HepG2 (cell line): ENCODE measurements at regions not wholly inside any gene's neighbourhood (a gene's known extent, or its start where the extent isn't known, plus 50 kb on each side); places are given as distances from the start of the nearest gene placed in this dataset.

Experiments
- ATAC-seq: fragments of 200-7000 bp; cut with Tn5 transposase; 3 replicates; pipeline ENCODE4 v1.9.1; 2020; ENCODE audit warnings: mild to moderate bottlenecking, moderate library complexity
- BruUV-seq: library from RNA; stranded (reverse); fragments of 400-500 nt; replicated peaks from 2 replicates; lab custom pipeline; 2021; lab: Mats Ljungman, UMichigan
- CTCF ChIA-PET: fragments of 300-600 bp; formaldehyde crosslinking; extraction: SDS; loops from one replicate; lab custom pipeline; 2021; ENCODE audit warnings: low total read pairs, inconsistent platforms, low intra/inter-chr PET ratio; lab: Yijun Ruan, JAX
- POLR2A ChIA-PET: fragments of 350-600 bp; sonication (Branson Sonifier 250); formaldehyde crosslinking; loops from one replicate; lab custom pipeline; 2020; ENCODE audit warnings: antibody characterized with exemption, inconsistent platforms; lab: Yijun Ruan, JAX
- DNase-seq: peaks from one replicate; pipeline ENCODE4 v3.0.0-alpha.2; 2015; ENCODE audit warnings: low spot score
- FAIRE-seq: peaks from 3 replicates; lab custom pipeline; 2011; peaks lifted over from hg19 to GRCh38; lab: Jason Lieb, UNC
- H2AFZ ChIP-seq: one replicate; pipeline ENCODE4 v1.6.1; 2011; ENCODE audit warnings: low read length, inconsistent platforms
- H3K27ac ChIP-seq: fragments of 300-600 bp; 3 replicates; pipeline ENCODE4 v1.8.0; 2011; ENCODE audit warnings: mixed run types, mild to moderate bottlenecking, mixed read lengths, low read length, inconsistent platforms; ENCODE audit not compliant: insufficient read depth; ENCODE audit errors: extremely low read length
- H3K27me3 ChIP-seq, 2 experiments: fragments of 200-600 bp in 1 of 2; 2 replicates in 1 of 2; 3 replicates in 1 of 2; pipeline versions ENCODE4 v1.6.0 to v1.8.0; 2011; ENCODE audit warnings: low read length in 2 of 2, mild to moderate bottlenecking in 2 of 2, moderate library complexity in 2 of 2, inconsistent platforms in 1 of 2; ENCODE audit not compliant: insufficient read depth in 2 of 2, control insufficient read depth in 1 of 2
- H3K36me3 ChIP-seq, 2 experiments: fragments of 200-600 bp in 1 of 2; replicated peaks in 1 of 2; 2 replicates in 1 of 2; 3 replicates in 1 of 2; pipeline versions ENCODE4 v1.5.1 to v1.8.0; 2011; ENCODE audit warnings: low read length in 2 of 2, inconsistent platforms in 1 of 2; ENCODE audit not compliant: insufficient read depth in 2 of 2, control insufficient read depth in 1 of 2
- H3K4me1 ChIP-seq: 2 replicates; pipeline ENCODE4 v1.5.1; 2012; ENCODE audit warnings: low read length, inconsistent platforms; ENCODE audit not compliant: insufficient read depth
- H3K4me2 ChIP-seq: 2 replicates; pipeline ENCODE4 v1.6.0; 2011; ENCODE audit warnings: low read depth, low read length, inconsistent platforms
- H3K4me3 ChIP-seq, 3 experiments: fragments of 200-600 bp in 1 of 3; sonication (generic), shearing (Covaris generic) in 1 of 3; replicated peaks in 1 of 3; 2 replicates each; pipeline ENCODE4 v1.5.1; 2011 to 2016; ENCODE audit warnings: low read length in 3 of 3, inconsistent platforms in 2 of 3, low read depth in 2 of 3, mild to moderate bottlenecking in 2 of 3, control low read depth in 1 of 3, mixed read lengths in 1 of 3; ENCODE audit not compliant: insufficient read depth in 1 of 3
- H3K79me2 ChIP-seq: one replicate; pipeline ENCODE4 v1.6.1; 2011; ENCODE audit warnings: low read length, inconsistent platforms; ENCODE audit not compliant: insufficient read depth
- H3K9ac ChIP-seq: 2 replicates; pipeline ENCODE4 v1.6.0; 2011; ENCODE audit warnings: mild to moderate bottlenecking, low read depth, low read length, inconsistent platforms; ENCODE audit not compliant: insufficient read depth
- H3K9me3 ChIP-seq: 2 replicates; pipeline ENCODE4 v1.5.1; 2012; ENCODE audit warnings: mild to moderate bottlenecking, low read length
- H4K20me1 ChIP-seq: 2 replicates; pipeline ENCODE4 v1.6.0; 2011; ENCODE audit warnings: inconsistent platforms, mild to moderate bottlenecking, low read length, moderate library complexity; ENCODE audit not compliant: insufficient read depth
- CENPT ChIP-seq: sonication (generic); formaldehyde crosslinking; IDR thresholded peaks from 2 replicates; pipeline ENCODE4 v1.8.0; 2022; ENCODE audit warnings: low read depth, mild to moderate bottlenecking, moderate library complexity, missing genetic modification reagents
- FOXA3 ChIP-seq: IDR thresholded peaks from 2 replicates; pipeline ENCODE4 v1.6.1; 2016; ENCODE audit warnings: missing genetic modification reagents, missing compliant biosample characterization
- HNF4A ChIP-seq: sonication (generic); formaldehyde crosslinking; IDR thresholded peaks from 2 replicates; pipeline ENCODE4 v1.4.0; 2020; ENCODE audit warnings: missing genetic modification reagents
- PHF20 ChIP-seq: sonication (generic); formaldehyde crosslinking; IDR thresholded peaks from 2 replicates; pipeline ENCODE4 v1.5.0; 2020; ENCODE audit warnings: mild to moderate bottlenecking, missing genetic modification reagents
- SALL2 ChIP-seq: sonication (generic); formaldehyde crosslinking; IDR thresholded peaks from 2 replicates; pipeline ENCODE4 v1.8.1; 2023; ENCODE audit warnings: mild to moderate bottlenecking, missing genetic modification reagents, inconsistent platforms
- ZBTB39 ChIP-seq: sonication (generic); formaldehyde crosslinking; IDR thresholded peaks from 2 replicates; pipeline ENCODE4 v1.5.0; 2020; ENCODE audit warnings: missing genetic modification reagents
- ZZZ3 ChIP-seq: sonication (generic); formaldehyde crosslinking; IDR thresholded peaks from 2 replicates; pipeline ENCODE4 v1.4.0; 2020; ENCODE audit warnings: missing genetic modification reagents, mild to moderate bottlenecking, borderline replicate concordance
- WGBS: methylation state at CpG from one replicate; pipeline ENCODE4 v1.1.6; 2017; ENCODE audit warnings: low lambda C conversion rate; 5-methylcytosine and 5-hydroxymethylcytosine counted together
- in situ Hi-C: cut with HindIII; loops from 2 replicates; pipeline ENCODE4 v1.10.0; 2017; ENCODE audit warnings: low pct_unique_long_range_greater_than_20kb; ENCODE audit not compliant: extremely low pct_ligation_motif_present
- intact Hi-C: fragments of 100-400 bp; cut with micrococcal nuclease; formaldehyde crosslinking; loops from one replicate; pipeline ENCODE4 v1.10.0; 2022; ENCODE audit not compliant: unreplicated experiment
- TF ChIP-seq, protein P1 (sequence below): sonication (generic); formaldehyde crosslinking; IDR thresholded peaks from 2 replicates; pipeline ENCODE4 v1.8.0; 2022; ENCODE audit warnings: missing genetic modification reagents, mild to moderate bottlenecking, moderate library complexity, borderline replicate concordance
- TF ChIP-seq, protein P2 (sequence below), 2 experiments: IDR thresholded peaks; 2 replicates each; pipeline ENCODE4 v1.6.1; 2011 to 2012; ENCODE audit warnings: low read length in 2 of 2, borderline replicate concordance in 1 of 2, low read depth in 1 of 2, mild to moderate bottlenecking in 1 of 2, moderate library complexity in 1 of 2

GRCh38 chr2:200022511-200022910, 67.1 kb downstream of the MAIP1 start:
- intact Hi-C loops (no loop called here), in situ Hi-C loops (no loop called here)
- no peak overlapping the region for H3K4me2 ChIP-seq
- no TSS peak for BruUV-seq
- CTCF ChIA-PET = no interaction called here
- no peak overlapping the region for H3K27ac ChIP-seq
- no peak for FAIRE-seq
- DNase-seq = no peak
- no peak for ATAC-seq
- WGBS = 69% methylated on average over 2 of the region's 2 CpGs
- no peaks in the 10 kb centered on the region for H4K20me1 ChIP-seq
- no peak overlapping the region for H3K9ac ChIP-seq
- TF ChIP-seq SALL2 (CRISPR knock-in tag) (no peak), CENPT (CRISPR knock-in tag) (no peak), FOXA3 (CRISPR knock-in tag) (no peak)
- TF ChIP-seq, all 625 proteins: peak for 0
- Histone ChIP-seq H2AFZ (no peak overlapping the region), H3K4me3 (no peak overlapping the region), H3K27me3 (peaks cover 0 to 7% of the 10 kb centered on the region in 2 experiments; a peak in 1 of 5 replicates), H3K36me3 (no peaks in the 10 kb centered on the region), H3K9me3 (no peaks in the 10 kb centered on the region), H3K4me1 (no peaks in the 10 kb centered on the region), H3K79me2 (no peaks in the 10 kb centered on the region)
- POLR2A ChIA-PET = no interaction called here

GRCh38 chr2:200023570-200023969, 68.2 kb downstream of the MAIP1 start:
- peaks cover 0 to 7% of the 10 kb centered on the region in 2 experiments; a peak in 1 of 5 replicates for H3K27me3 ChIP-seq
- H3K27ac ChIP-seq = no peak overlapping the region
- intact Hi-C loops = no loop called here
- no peak for DNase-seq
- no peaks in the 10 kb centered on the region for H4K20me1 ChIP-seq
- no peak overlapping the region for H3K9ac ChIP-seq
- peak; percentile 65 for ATAC-seq
- WGBS = 0% methylated on average over 1 of the region's 1 CpG
- CTCF ChIA-PET = no interaction called here
- no peaks in the 10 kb centered on the region for H3K4me1 ChIP-seq
- no peaks in the 10 kb centered on the region for H3K9me3 ChIP-seq
- no peak overlapping the region for H2AFZ ChIP-seq
- no peak overlapping the region for H3K4me3 ChIP-seq
- in situ Hi-C loops = no loop called here
- no peaks in the 10 kb centered on the region for H3K36me3 ChIP-seq
- POLR2A ChIA-PET = no interaction called here
- FAIRE-seq = no peak
- H3K79me2 ChIP-seq = no peaks in the 10 kb centered on the region
- H3K4me2 ChIP-seq = no peak overlapping the region
- no TSS peak for BruUV-seq
- TF ChIP-seq HNF4A (CRISPR knock-in tag) = no peak
- TF ChIP-seq, protein P1, sequence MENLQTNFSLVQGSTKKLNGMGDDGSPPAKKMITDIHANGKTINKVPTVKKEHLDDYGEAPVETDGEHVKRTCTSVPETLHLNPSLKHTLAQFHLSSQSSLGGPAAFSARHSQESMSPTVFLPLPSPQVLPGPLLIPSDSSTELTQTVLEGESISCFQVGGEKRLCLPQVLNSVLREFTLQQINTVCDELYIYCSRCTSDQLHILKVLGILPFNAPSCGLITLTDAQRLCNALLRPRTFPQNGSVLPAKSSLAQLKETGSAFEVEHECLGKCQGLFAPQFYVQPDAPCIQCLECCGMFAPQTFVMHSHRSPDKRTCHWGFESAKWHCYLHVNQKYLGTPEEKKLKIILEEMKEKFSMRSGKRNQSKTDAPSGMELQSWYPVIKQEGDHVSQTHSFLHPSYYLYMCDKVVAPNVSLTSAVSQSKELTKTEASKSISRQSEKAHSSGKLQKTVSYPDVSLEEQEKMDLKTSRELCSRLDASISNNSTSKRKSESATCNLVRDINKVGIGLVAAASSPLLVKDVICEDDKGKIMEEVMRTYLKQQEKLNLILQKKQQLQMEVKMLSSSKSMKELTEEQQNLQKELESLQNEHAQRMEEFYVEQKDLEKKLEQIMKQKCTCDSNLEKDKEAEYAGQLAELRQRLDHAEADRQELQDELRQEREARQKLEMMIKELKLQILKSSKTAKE (CRISPR knock-in tag) = no peak
- no peak for TF ChIP-seq PHF20 (CRISPR knock-in tag)
- no peak for TF ChIP-seq SALL2 (CRISPR knock-in tag)
- TF ChIP-seq ZBTB39 (CRISPR knock-in tag) = no peak
- TF ChIP-seq, protein P2, sequence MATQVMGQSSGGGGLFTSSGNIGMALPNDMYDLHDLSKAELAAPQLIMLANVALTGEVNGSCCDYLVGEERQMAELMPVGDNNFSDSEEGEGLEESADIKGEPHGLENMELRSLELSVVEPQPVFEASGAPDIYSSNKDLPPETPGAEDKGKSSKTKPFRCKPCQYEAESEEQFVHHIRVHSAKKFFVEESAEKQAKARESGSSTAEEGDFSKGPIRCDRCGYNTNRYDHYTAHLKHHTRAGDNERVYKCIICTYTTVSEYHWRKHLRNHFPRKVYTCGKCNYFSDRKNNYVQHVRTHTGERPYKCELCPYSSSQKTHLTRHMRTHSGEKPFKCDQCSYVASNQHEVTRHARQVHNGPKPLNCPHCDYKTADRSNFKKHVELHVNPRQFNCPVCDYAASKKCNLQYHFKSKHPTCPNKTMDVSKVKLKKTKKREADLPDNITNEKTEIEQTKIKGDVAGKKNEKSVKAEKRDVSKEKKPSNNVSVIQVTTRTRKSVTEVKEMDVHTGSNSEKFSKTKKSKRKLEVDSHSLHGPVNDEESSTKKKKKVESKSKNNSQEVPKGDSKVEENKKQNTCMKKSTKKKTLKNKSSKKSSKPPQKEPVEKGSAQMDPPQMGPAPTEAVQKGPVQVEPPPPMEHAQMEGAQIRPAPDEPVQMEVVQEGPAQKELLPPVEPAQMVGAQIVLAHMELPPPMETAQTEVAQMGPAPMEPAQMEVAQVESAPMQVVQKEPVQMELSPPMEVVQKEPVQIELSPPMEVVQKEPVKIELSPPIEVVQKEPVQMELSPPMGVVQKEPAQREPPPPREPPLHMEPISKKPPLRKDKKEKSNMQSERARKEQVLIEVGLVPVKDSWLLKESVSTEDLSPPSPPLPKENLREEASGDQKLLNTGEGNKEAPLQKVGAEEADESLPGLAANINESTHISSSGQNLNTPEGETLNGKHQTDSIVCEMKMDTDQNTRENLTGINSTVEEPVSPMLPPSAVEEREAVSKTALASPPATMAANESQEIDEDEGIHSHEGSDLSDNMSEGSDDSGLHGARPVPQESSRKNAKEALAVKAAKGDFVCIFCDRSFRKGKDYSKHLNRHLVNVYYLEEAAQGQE (IDR thresholded peaks at IDR 0.05; ENCODE audit: borderline replicate concordance in 1 of 2, low read depth in 1 of 2, low read length in 2 of 2) = 0 out of 4 replicates have a peak, but pooled peaks of 1 of the 2 experiments have one; percentile 17
- no peak for TF ChIP-seq ZZZ3
